Adrenal gland (tissue), 9 donors: ENCODE measurements at regions not wholly inside any gene's neighbourhood (a gene's known extent, or its start where the extent isn't known, plus 50 kb on each side); places are given as distances from the start of the nearest gene placed in this dataset.

Experiments
- DNase-seq, 7 donors: peaks; one replicate each; pipeline ENCODE4 v3.0.0-alpha.2; 2019 to 2020
- H3K27ac ChIP-seq, 5 donors: fragments of 200-600 bp; sonication (generic) in 4 of 5; 1 replicate in 3 of 5; 2 replicates in 2 of 5; pipeline versions ENCODE4 v1.5.1 to v1.8.0; 2016 to 2020; ENCODE audit warnings: mild to moderate bottlenecking in 1 of 5
- H3K27me3 ChIP-seq: fragments of 200-600 bp; 2 replicates; pipeline ENCODE4 v1.8.0; 2021
- H3K36me3 ChIP-seq, 2 donors: fragments of 200-600 bp; replicated peaks in 1 of 2; 1 replicate in 1 of 2; 2 replicates in 1 of 2; pipeline versions ENCODE4 v1.5.1 to v1.8.0; 2018 to 2022
- H3K4me1 ChIP-seq, 2 donors: fragments of 200-600 bp; replicated peaks in 1 of 2; 1 replicate in 1 of 2; 2 replicates in 1 of 2; pipeline versions ENCODE4 v1.5.1 to v1.8.0; 2018 to 2021
- H3K4me3 ChIP-seq, 4 donors: fragments of 200-600 bp; sonication (generic) in 3 of 4; one replicate each; pipeline ENCODE4 v1.5.1; 2016 to 2018
- H3K9me3 ChIP-seq, 3 donors: fragments of 200-600 bp; sonication (generic) in 1 of 3; replicated peaks in 1 of 3; 1 replicate in 2 of 3; 2 replicates in 1 of 3; pipeline versions ENCODE4 v1.5.1 to v1.8.0; 2016 to 2021
- POLR2A ChIP-seq, 2 donors: fragments of 450-650 bp; IDR thresholded peaks; one replicate each; pipeline ENCODE4 v1.6.1; 2017; ENCODE audit warnings: antibody characterized with exemption in 2 of 2, mild to moderate bottlenecking in 2 of 2, moderate library complexity in 1 of 2
- WGBS, 4 donors: extraction: QIAGEN DNeasy Blood & Tissue Kit in 2 of 4; methylation state at CpG; one replicate each; pipeline versions ENCODE4 v1.1.5 to v1.1.7; 2013 to 2017; 5-methylcytosine and 5-hydroxymethylcytosine counted together
- intact Hi-C, 2 donors: fragments of 100-400 bp; cut with DNase I; formaldehyde crosslinking; loops; one replicate each; pipeline versions ENCODE4 v1.14.1 to v1.15.0; 2022 to 2023
- TF ChIP-seq, protein P1 (sequence below), 6 experiments: fragments of 450-650 bp in 4 of 6; fragments of 200-600 bp in 2 of 6; sonication (generic) in 1 of 6; IDR thresholded peaks; 1 replicate in 5 of 6; 2 replicates in 1 of 6; pipeline versions ENCODE4 v1.5.1 to v1.8.0; 2016 to 2021; ENCODE audit warnings: antibody characterized with exemption in 6 of 6, mild to moderate bottlenecking in 2 of 6, moderate library complexity in 1 of 6
- donor health status: healthy with polysubstance abuse.
- donor health status: Bipolar disorder and iron deficiency.
- donor health status: DM: yes; HTN: yes; CAD: no.
- donor health status: DM: no; HTN: no; CAD: no.
- donor health status: DM: no; HTN: no; CAD: no.

DNA sequence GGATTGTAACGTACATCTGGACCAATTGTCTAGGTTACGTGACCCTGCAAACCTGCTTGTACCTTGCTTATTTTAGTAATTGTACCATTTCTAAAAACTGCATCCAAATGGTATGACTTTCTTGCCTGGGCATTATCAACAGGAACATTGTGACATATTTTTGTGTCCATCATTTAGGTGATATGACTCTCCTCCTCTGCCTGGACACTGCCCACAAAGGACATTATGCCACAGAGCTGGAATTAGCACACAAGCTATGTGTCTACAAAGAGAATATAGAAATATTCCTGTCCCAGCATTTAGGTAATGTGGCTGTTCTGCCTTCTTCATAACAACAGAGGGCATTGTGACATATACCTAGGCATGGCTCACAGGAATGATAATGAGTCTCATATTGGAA lies 1153.7 kb upstream of the AMELY start:
- Histone ChIP-seq H3K27me3 (no peaks in the 10 kb centered on the region), H3K9me3 (no peaks in the 10 kb centered on the region), H3K4me1 (no peaks in the 10 kb centered on the region), H3K4me3 (no peak overlapping the region), H3K27ac (no peak overlapping the region), H3K36me3 (no peaks in the 10 kb centered on the region)
- WGBS, 4 donors, result 72 to 83% methylated on average over 2 of the region's 2 CpGs; no CpG with 5 or more reads in 2 of the 4 donors
- no peak for DNase-seq
- intact Hi-C loops, result no loop called here
- TF ChIP-seq, protein P1, sequence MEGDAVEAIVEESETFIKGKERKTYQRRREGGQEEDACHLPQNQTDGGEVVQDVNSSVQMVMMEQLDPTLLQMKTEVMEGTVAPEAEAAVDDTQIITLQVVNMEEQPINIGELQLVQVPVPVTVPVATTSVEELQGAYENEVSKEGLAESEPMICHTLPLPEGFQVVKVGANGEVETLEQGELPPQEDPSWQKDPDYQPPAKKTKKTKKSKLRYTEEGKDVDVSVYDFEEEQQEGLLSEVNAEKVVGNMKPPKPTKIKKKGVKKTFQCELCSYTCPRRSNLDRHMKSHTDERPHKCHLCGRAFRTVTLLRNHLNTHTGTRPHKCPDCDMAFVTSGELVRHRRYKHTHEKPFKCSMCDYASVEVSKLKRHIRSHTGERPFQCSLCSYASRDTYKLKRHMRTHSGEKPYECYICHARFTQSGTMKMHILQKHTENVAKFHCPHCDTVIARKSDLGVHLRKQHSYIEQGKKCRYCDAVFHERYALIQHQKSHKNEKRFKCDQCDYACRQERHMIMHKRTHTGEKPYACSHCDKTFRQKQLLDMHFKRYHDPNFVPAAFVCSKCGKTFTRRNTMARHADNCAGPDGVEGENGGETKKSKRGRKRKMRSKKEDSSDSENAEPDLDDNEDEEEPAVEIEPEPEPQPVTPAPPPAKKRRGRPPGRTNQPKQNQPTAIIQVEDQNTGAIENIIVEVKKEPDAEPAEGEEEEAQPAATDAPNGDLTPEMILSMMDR (IDR thresholded peaks at IDR 0.05), result no peak
- no peak for TF ChIP-seq POLR2A (IDR thresholded peaks at IDR 0.05)

DNA sequence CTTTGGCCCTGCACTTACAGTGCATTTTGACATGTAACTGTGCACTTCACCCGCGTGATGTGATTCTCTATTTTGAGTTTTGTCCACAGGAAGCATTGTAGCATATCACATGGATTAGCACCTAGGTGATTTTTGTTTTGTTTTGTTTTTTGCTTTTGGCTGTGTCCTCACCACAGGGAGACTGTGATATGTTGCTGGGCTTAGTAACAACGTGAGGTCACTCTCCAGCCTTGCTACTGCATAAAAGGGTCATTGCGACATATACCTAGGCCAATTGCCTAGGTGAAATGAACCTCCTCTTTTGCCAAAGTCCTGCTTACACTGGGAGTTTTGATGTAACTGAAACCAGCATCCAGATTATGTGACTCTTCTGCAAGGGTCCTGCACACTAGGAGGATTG lies 1152.9 kb upstream of the AMELY start:
- intact Hi-C loops, result no loop called here
- TF ChIP-seq, protein P1 (IDR thresholded peaks at IDR 0.05), result no peak
- no peak for TF ChIP-seq POLR2A (IDR thresholded peaks at IDR 0.05)
- Histone ChIP-seq H3K9me3 (no peaks in the 10 kb centered on the region), H3K4me3 (no peak overlapping the region), H3K36me3 (no peaks in the 10 kb centered on the region), H3K4me1 (no peaks in the 10 kb centered on the region), H3K27ac (no peak overlapping the region), H3K27me3 (no peaks in the 10 kb centered on the region)
- no peak for DNase-seq
- WGBS, 4 donors, result 77 to 82% methylated on average over 4 of the region's 4 CpGs; no CpG with 5 or more reads in 2 of the 4 donors

DNA sequence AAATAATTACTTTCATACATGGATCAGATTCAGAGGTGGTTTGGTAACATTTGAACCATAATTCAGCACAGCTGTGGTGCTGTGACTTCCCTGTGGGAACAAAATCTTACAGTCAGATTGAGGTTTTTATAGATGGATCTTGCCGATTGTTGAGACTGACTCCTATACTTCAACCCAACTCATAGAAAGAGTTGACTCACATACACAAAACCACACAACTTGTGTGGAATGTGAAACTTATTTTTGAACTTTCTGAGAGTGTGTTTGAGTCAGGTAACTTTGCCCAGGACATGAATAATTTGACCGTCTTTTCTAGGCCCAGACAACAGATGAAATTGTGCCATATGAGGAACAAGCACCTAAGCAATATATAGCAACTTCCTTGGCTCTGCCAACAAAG lies 1152.4 kb upstream of the AMELY start:
- Histone ChIP-seq H3K9me3 (no peaks in the 10 kb centered on the region), H3K27ac (no peak overlapping the region), H3K27me3 (no peaks in the 10 kb centered on the region), H3K4me3 (no peak overlapping the region), H3K4me1 (no peaks in the 10 kb centered on the region), H3K36me3 (no peaks in the 10 kb centered on the region)
- TF ChIP-seq POLR2A (IDR thresholded peaks at IDR 0.05), result no peak
- TF ChIP-seq, protein P1 (IDR thresholded peaks at IDR 0.05), result no peak
- WGBS, 4 donors, result 82 to 94% methylated on average over 2 of the region's 2 CpGs; no CpG with 5 or more reads in 2 of the 4 donors
- no peak for DNase-seq
- intact Hi-C loops, result no loop called here

DNA sequence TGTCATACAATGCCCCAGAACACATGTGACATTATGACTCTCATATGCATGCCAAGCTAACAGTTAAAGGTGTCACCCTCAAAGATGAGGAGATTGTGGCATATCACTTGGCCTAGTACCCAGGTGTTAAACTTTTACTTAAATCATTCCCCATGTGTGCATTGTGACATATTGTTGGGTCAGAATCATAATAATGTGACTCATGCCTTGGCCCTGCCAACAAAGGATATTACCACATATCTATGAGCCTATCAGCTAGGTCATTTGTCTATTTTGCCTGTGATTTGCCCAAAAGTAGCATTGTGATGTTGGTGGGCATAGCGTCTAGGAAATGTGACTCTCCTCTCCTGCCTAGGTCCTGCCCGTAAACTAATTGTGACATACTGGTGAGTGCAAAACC lies 1147.1 kb upstream of the AMELY start:
- Histone ChIP-seq H3K9me3 (no peaks in the 10 kb centered on the region), H3K27me3 (no peaks in the 10 kb centered on the region), H3K36me3 (no peaks in the 10 kb centered on the region), H3K4me1 (no peaks in the 10 kb centered on the region), H3K27ac (no peak overlapping the region), H3K4me3 (no peak overlapping the region)
- WGBS, 4 donors, result 92 to 100% methylated on average over 1 to 2 of the region's 2 CpGs; no CpG with 5 or more reads in 2 of the 4 donors
- intact Hi-C loops, result no loop called here
- TF ChIP-seq, protein P1 (IDR thresholded peaks at IDR 0.05), result no peak
- TF ChIP-seq POLR2A (IDR thresholded peaks at IDR 0.05), result no peak
- DNase-seq, result no peak
